HUES6 (cell line): ENCODE measurements at regions not wholly inside any gene's neighbourhood (a gene's known extent, or its start where the extent isn't known, plus 50 kb on each side); places are given as distances from the start of the nearest gene placed in this dataset.

Experiments used
- H3K27ac ChIP-seq: 2 replicates; pipeline ENCODE4 v1.7.0; 2013; ENCODE audit warnings: low read depth, mild to moderate bottlenecking, low read length, inconsistent platforms
- H3K27me3 ChIP-seq: 2 replicates; pipeline ENCODE4 v1.6.1; 2013; ENCODE audit warnings: low read length; ENCODE audit not compliant: control insufficient read depth, insufficient read depth
- H3K36me3 ChIP-seq: 2 replicates; pipeline ENCODE4 v1.6.1; 2013; ENCODE audit warnings: low read length; ENCODE audit not compliant: control insufficient read depth, insufficient read depth
- H3K4me1 ChIP-seq: 2 replicates; pipeline ENCODE4 v1.6.1; 2013; ENCODE audit warnings: low read length; ENCODE audit not compliant: control insufficient read depth, insufficient read depth
- H3K4me3 ChIP-seq: 2 replicates; pipeline ENCODE4 v1.5.1; 2013; ENCODE audit warnings: low read depth, low read length
- H3K9ac ChIP-seq: one replicate; pipeline ENCODE4 v1.6.1; 2013; ENCODE audit warnings: mild to moderate bottlenecking, low read length
- H3K9me3 ChIP-seq: 2 replicates; pipeline ENCODE4 v1.6.1; 2013; ENCODE audit warnings: low read depth, low read length; ENCODE audit not compliant: control insufficient read depth, insufficient read depth

GRCh38 chr6:78460711-78461110 lies 406.6 kb upstream of the IRAK1BP1 start:
- no peaks in the 10 kb centered on the region for H3K4me1 ChIP-seq
- H3K9ac ChIP-seq: no peak overlapping the region
- no peak overlapping the region for H3K4me3 ChIP-seq
- no peaks in the 10 kb centered on the region for H3K27me3 ChIP-seq
- no peak overlapping the region for H3K27ac ChIP-seq
- no peaks in the 10 kb centered on the region for H3K36me3 ChIP-seq
- 0 out of 2 replicates have a peak, but pooled peaks cover 6% of the 10 kb centered on the region for H3K9me3 ChIP-seq

- Histone ChIP-seq H3K9me3 (peaks cover 13% of the 10 kb centered on the region), H3K9ac (no peak overlapping the region), H3K27me3 (no peaks in the 10 kb centered on the region), H3K4me1 (no peaks in the 10 kb centered on the region), H3K4me3 (no peak overlapping the region), H3K36me3 (no peaks in the 10 kb centered on the region), H3K27ac (no peak overlapping the region)
Observed at GRCh38 chr6:78462728-78463127, 404.6 kb upstream of the IRAK1BP1 start.

GRCh38 chr6:78465059-78465634 lies 402.2 kb upstream of the IRAK1BP1 start:
- no peaks in the 10 kb centered on the region for H3K4me1 ChIP-seq
- H3K9ac ChIP-seq: no peak overlapping the region
- H3K27ac ChIP-seq: no peak overlapping the region
- no peaks in the 10 kb centered on the region for H3K27me3 ChIP-seq
- H3K9me3 ChIP-seq: peaks cover 15% of the 10 kb centered on the region
- no peak overlapping the region for H3K4me3 ChIP-seq
- H3K36me3 ChIP-seq: no peaks in the 10 kb centered on the region

- H3K9ac ChIP-seq: no peak overlapping the region
- no peak overlapping the region for H3K27ac ChIP-seq
- H3K36me3 ChIP-seq: no peaks in the 10 kb centered on the region
- H3K9me3 ChIP-seq: no peaks in the 10 kb centered on the region
- no peak overlapping the region for H3K4me3 ChIP-seq
- no peaks in the 10 kb centered on the region for H3K4me1 ChIP-seq
- no peaks in the 10 kb centered on the region for H3K27me3 ChIP-seq
Observed at GRCh38 chr6:78476561-78476960, 390.8 kb upstream of the IRAK1BP1 start.

- H3K27ac ChIP-seq: no peak overlapping the region
- no peaks in the 10 kb centered on the region for H3K27me3 ChIP-seq
- no peaks in the 10 kb centered on the region for H3K9me3 ChIP-seq
- H3K4me3 ChIP-seq: no peak overlapping the region
- H3K36me3 ChIP-seq: no peaks in the 10 kb centered on the region
- no peaks in the 10 kb centered on the region for H3K4me1 ChIP-seq
- H3K9ac ChIP-seq: no peak overlapping the region
Observed at GRCh38 chr6:78482801-78483552, 384.4 kb upstream of the IRAK1BP1 start.

GRCh38 chr6:78483553-78484197 lies 383.7 kb upstream of the IRAK1BP1 start:
- H3K4me1 ChIP-seq: no peaks in the 10 kb centered on the region
- no peak overlapping the region for H3K9ac ChIP-seq
- H3K27me3 ChIP-seq: no peaks in the 10 kb centered on the region
- H3K4me3 ChIP-seq: no peak overlapping the region
- no peaks in the 10 kb centered on the region for H3K36me3 ChIP-seq
- no peaks in the 10 kb centered on the region for H3K9me3 ChIP-seq
- no peak overlapping the region for H3K27ac ChIP-seq

GRCh38 chr6:78484198-78485064 lies 382.9 kb upstream of the IRAK1BP1 start:
- Histone ChIP-seq H3K36me3 (no peaks in the 10 kb centered on the region), H3K4me3 (no peak overlapping the region), H3K9me3 (no peaks in the 10 kb centered on the region), H3K9ac (no peak overlapping the region), H3K27ac (no peak overlapping the region), H3K4me1 (no peaks in the 10 kb centered on the region), H3K27me3 (no peaks in the 10 kb centered on the region)

GRCh38 chr6:78487401-78487800 lies 379.9 kb upstream of the IRAK1BP1 start:
- H3K4me3 ChIP-seq: no peak overlapping the region

GRCh38 chr6:78489874-78490273 lies 377.5 kb upstream of the IRAK1BP1 start:
- H3K4me3 ChIP-seq: no peak overlapping the region
- no peaks in the 10 kb centered on the region for H3K27me3 ChIP-seq
- no peaks in the 10 kb centered on the region for H3K9me3 ChIP-seq
- H3K4me1 ChIP-seq: no peaks in the 10 kb centered on the region
- H3K9ac ChIP-seq: no peak overlapping the region
- no peak overlapping the region for H3K27ac ChIP-seq
- H3K36me3 ChIP-seq: no peaks in the 10 kb centered on the region

More at GRCh38 chr6:78487401-78487800, 379.9 kb upstream of the IRAK1BP1 start:
- H3K36me3 ChIP-seq: no peaks in the 10 kb centered on the region
- H3K27ac ChIP-seq: no peak overlapping the region
- H3K9me3 ChIP-seq: no peaks in the 10 kb centered on the region
- H3K9ac ChIP-seq: no peak overlapping the region
- H3K4me1 ChIP-seq: no peaks in the 10 kb centered on the region
- no peaks in the 10 kb centered on the region for H3K27me3 ChIP-seq

- Histone ChIP-seq H3K4me3 (no peak overlapping the region), H3K4me1 (no peaks in the 10 kb centered on the region), H3K27ac (no peak overlapping the region), H3K9me3 (no peaks in the 10 kb centered on the region), H3K9ac (no peak overlapping the region), H3K36me3 (no peaks in the 10 kb centered on the region), H3K27me3 (no peaks in the 10 kb centered on the region)
Observed at GRCh38 chr6:78492351-78493017, 374.9 kb upstream of the IRAK1BP1 start.
